HL-60 (cell line): ENCODE measurements at regions not wholly inside any gene's neighbourhood (a gene's known extent, or its start where the extent isn't known, plus 50 kb on each side); places are given as distances from the start of the nearest gene placed in this dataset.

Experiments
- CTCF ChIP-seq: IDR thresholded peaks from one replicate; pipeline ENCODE4 v1.5.1; 2011; ENCODE audit warnings: low read length, control low read depth, inconsistent platforms; ENCODE audit not compliant: insufficient read depth
- GABPA ChIP-seq: IDR thresholded peaks from 2 replicates; pipeline ENCODE4 v1.6.1; 2012; ENCODE audit warnings: low read depth
- POLR2AphosphoS5 ChIP-seq: IDR thresholded peaks from 2 replicates; pipeline ENCODE4 v1.6.1; 2012; ENCODE audit warnings: low read depth
- REST ChIP-seq: IDR thresholded peaks from 2 replicates; pipeline ENCODE4 v1.6.1; 2012; ENCODE audit warnings: low read depth; ENCODE audit not compliant: insufficient replicate concordance

- TF ChIP-seq CTCF: no peak
- no peak for TF ChIP-seq REST
- TF ChIP-seq POLR2AphosphoS5: no peak
- no peak for TF ChIP-seq GABPA
Observed at GRCh38 chr18:53754154-53754553, 470.3 kb downstream of the MBD2 start.
